ENCODE measurements at regions not wholly inside any gene's neighbourhood (a gene's known extent, or its start where the extent isn't known, plus 50 kb on each side); places are given as distances from the start of the nearest gene placed in this dataset.
"Not testable (repeated sequence)": the region's sequence is repeated elsewhere in the genome, so short reads cannot be mapped to it uniquely, and the experiment has no call there.

- TF ChIP-seq CTCF (conservative IDR thresholded peaks at IDR 0.05 in 1 of 2, IDR thresholded peaks at IDR 0.05 in 1 of 2; ENCODE audit: low read depth in 1 of 2, low read length in 2 of 2); EZH2 (IDR thresholded peaks at IDR 0.05; ENCODE audit: low read length, missing control alignments): not testable (repeated sequence)
Observed at GRCh38 chr6:130561159-130561558, 195.3 kb downstream of the TMEM200A start.
